ENCODE measurements at regions not wholly inside any gene's neighbourhood (a gene's known extent, or its start where the extent isn't known, plus 50 kb on each side); places are given as distances from the start of the nearest gene placed in this dataset.

GRCh38 chr11:38256436-38256835, 1658.4 kb upstream of the RAG2 start:
- no peak for TF ChIP-seq HMGXB4 (CRISPR knock-in tag; IDR thresholded peaks at IDR 0.05; ENCODE audit: borderline replicate concordance)
- TF ChIP-seq CEBPB (IDR thresholded peaks at IDR 0.05): no peak
- TF ChIP-seq RNF2 (IDR thresholded peaks at IDR 0.05; ENCODE audit: borderline replicate concordance, low read depth): no peak
- no peak for TF ChIP-seq EHF (CRISPR knock-in tag; IDR thresholded peaks at IDR 0.05)
- TF ChIP-seq EP300 (IDR thresholded peaks at IDR 0.05): no peak
- no peak for TF ChIP-seq POLR2AphosphoS2 (conservative IDR thresholded peaks at IDR 0.05; ENCODE audit: low read length)
- POLR2A ChIA-PET: no interaction called here
- FAIRE-seq (no peak), DNase-seq (ENCODE audit: low read depth in 1 of 2, low spot score in 1 of 2) (no peak), ATAC-seq (no peak)
- CTCF ChIA-PET: no interaction called here
- no peak overlapping the region for H3K27ac ChIP-seq
- H3K4me2 ChIP-seq: no peak overlapping the region
- H3K4me3 ChIP-seq: no peak overlapping the region
- no peaks in the 10 kb centered on the region; the same call in 2 of the 3 replicates for H3K9me3 ChIP-seq
- H3K4me1 ChIP-seq: no peaks in the 10 kb centered on the region

- WGBS (ENCODE audit: missing lambda C conversion rate): 3% methylated on average over 2 of the region's 2 CpGs
- H3K4me3 ChIP-seq: no peak overlapping the region
- no peaks in the 10 kb centered on the region; the same call in 2 of the 3 replicates for H3K9me3 ChIP-seq
- no peaks in the 10 kb centered on the region for H3K4me1 ChIP-seq
- ChIA-PET POLR2A (no interaction called here), CTCF (no interaction called here)
- H3K27ac ChIP-seq: no peak overlapping the region
- no peak for TF ChIP-seq CHD2 (IDR thresholded peaks at IDR 0.05; ENCODE audit: low read length, partially characterized antibody)
- no peak for TF ChIP-seq MAX (IDR thresholded peaks at IDR 0.05)
- no peak for TF ChIP-seq E2F6 (IDR thresholded peaks at IDR 0.05; ENCODE audit: borderline replicate concordance, low read depth)
- no peak for TF ChIP-seq FOSL2 (IDR thresholded peaks at IDR 0.05)
- no peak for TF ChIP-seq FOSL2 (CRISPR knock-in tag; IDR thresholded peaks at IDR 0.05)
- TF ChIP-seq EHMT2 (IDR thresholded peaks at IDR 0.05; ENCODE audit: low read depth): no peak
- no peak for TF ChIP-seq USF2 (IDR thresholded peaks at IDR 0.05)
- no peak for TF ChIP-seq TFCP2L1 (CRISPR knock-in tag; IDR thresholded peaks at IDR 0.05)
- TF ChIP-seq ZNF302 (CRISPR knock-in tag; IDR thresholded peaks at IDR 0.05): no peak
- TF ChIP-seq KDM1A (IDR thresholded peaks at IDR 0.05; ENCODE audit: low read depth): no peak
- DNase-seq (ENCODE audit: low read depth in 1 of 2, low spot score in 1 of 2) (no peak), FAIRE-seq (no peak), ATAC-seq (no peak)
- H3K4me2 ChIP-seq: no peak overlapping the region
Measured at GRCh38 chr11:38254913-38255312, 1656.9 kb upstream of the RAG2 start.

GRCh38 chr11:38252620-38253019, 1654.6 kb upstream of the RAG2 start:
- H3K9me3 ChIP-seq: no peaks in the 10 kb centered on the region; the same call in 2 of the 3 replicates
- CTCF ChIA-PET: no interaction called here
- DNase-seq (ENCODE audit: low read depth in 1 of 2, low spot score in 1 of 2) (no peak), ATAC-seq (no peak), FAIRE-seq (no peak)
- H3K27ac ChIP-seq: no peak overlapping the region
- TF ChIP-seq PBX3 (IDR thresholded peaks at IDR 0.05): no peak
- TF ChIP-seq NPAS2 (CRISPR knock-in tag; IDR thresholded peaks at IDR 0.05; ENCODE audit: borderline replicate concordance): no peak
- TF ChIP-seq PHF8 (IDR thresholded peaks at IDR 0.05; ENCODE audit: borderline replicate concordance, low read depth): no peak
- no peak for TF ChIP-seq USF2 (IDR thresholded peaks at IDR 0.05)
- H3K4me1 ChIP-seq: no peaks in the 10 kb centered on the region
- no peak overlapping the region for H3K4me2 ChIP-seq
- POLR2A ChIA-PET: no interaction called here
- no peak overlapping the region for H3K4me3 ChIP-seq
